Caco-2 (cell line): ENCODE measurements at regions not wholly inside any gene's neighbourhood (a gene's known extent, or its start where the extent isn't known, plus 50 kb on each side); places are given as distances from the start of the nearest gene placed in this dataset.
A peak's percentile ranks its signal among the peaks of the same experiment; 100 is the strongest.

Source experiments
- BruUV-seq: library from RNA; stranded (reverse); fragments of 400-500 nt; replicated peaks from 2 replicates; lab custom pipeline; 2021; lab: Mats Ljungman, UMichigan
- CTCF ChIA-PET: fragments of 300-600 bp; sonication (Branson Sonifier 250); formaldehyde crosslinking; loops from one replicate; lab custom pipeline; 2022; ENCODE audit warnings: antibody characterized with exemption; lab: Charles Lee
- POLR2A ChIA-PET: fragments of 300-600 bp; sonication (Branson Sonifier 250); formaldehyde crosslinking; loops from one replicate; lab custom pipeline; 2022; ENCODE audit warnings: antibody characterized with exemption; lab: Charles Lee
- DNase-seq, 2 experiments: peaks; one replicate each; pipeline versions ENCODE4 v3.0.0 to v3.0.0-alpha.2; 2020 to 2022
- H3K27me3 ChIP-seq: replicated peaks from 2 replicates; pipeline ENCODE4 v1.6.0; 2011; ENCODE audit warnings: low read length; ENCODE audit not compliant: control insufficient read depth, insufficient read depth
- H3K36me3 ChIP-seq: 2 replicates; pipeline ENCODE4 v1.5.1; 2011; ENCODE audit warnings: low read length; ENCODE audit not compliant: control insufficient read depth, insufficient read depth
- H3K4me1 ChIP-seq: fragments of 250-450 bp; sonication (Bioruptor Pico); 2 replicates; pipeline ENCODE4 v1.5.1; 2020; ENCODE audit warnings: mild to moderate bottlenecking
- H3K4me3 ChIP-seq: 2 replicates; pipeline ENCODE4 v1.5.1; 2011; ENCODE audit warnings: low read depth, mild to moderate bottlenecking, control low read depth, low read length
- H3K9me3 ChIP-seq: fragments of 250-450 bp; sonication (Bioruptor Pico); 2 replicates; pipeline ENCODE4 v1.5.1; 2020; ENCODE audit warnings: mild to moderate bottlenecking, moderate library complexity
- H3K27ac Mint-ChIP-seq: one replicate; pipeline ENCODE4 v1.8.0; 2022; ENCODE audit warnings: mixed read lengths; ENCODE audit not compliant: unreplicated experiment
- H3K27me3 Mint-ChIP-seq: one replicate; pipeline ENCODE4 v1.8.0; 2022; ENCODE audit warnings: mixed read lengths; ENCODE audit not compliant: insufficient read depth, unreplicated experiment
- H3K36me3 Mint-ChIP-seq: one replicate; pipeline ENCODE4 v1.8.0; 2022; ENCODE audit warnings: mild to moderate bottlenecking, mixed read lengths; ENCODE audit not compliant: insufficient read depth, unreplicated experiment
- H3K4me1 Mint-ChIP-seq: one replicate; pipeline ENCODE4 v1.8.0; 2022; ENCODE audit warnings: low read depth, mixed read lengths; ENCODE audit not compliant: unreplicated experiment
- H3K4me3 Mint-ChIP-seq: one replicate; pipeline ENCODE4 v1.8.0; 2022; ENCODE audit warnings: mild to moderate bottlenecking, moderate library complexity, mixed read lengths; ENCODE audit not compliant: unreplicated experiment
- H3K9me3 Mint-ChIP-seq: one replicate; pipeline ENCODE4 v1.8.0; 2022; ENCODE audit warnings: mixed read lengths; ENCODE audit not compliant: unreplicated experiment
- CTCF ChIP-seq, 2 experiments: fragments of 200-600 bp in 1 of 2; IDR thresholded peaks; 1 replicate in 1 of 2; 2 replicates in 1 of 2; pipeline versions ENCODE4 v1.5.1 to v1.8.0; 2011 to 2022; ENCODE audit warnings: antibody characterized with exemption in 1 of 2, control low read depth in 1 of 2, inconsistent platforms in 1 of 2, low read depth in 1 of 2, low read length in 1 of 2, mild to moderate bottlenecking in 1 of 2, moderate library complexity in 1 of 2; ENCODE audit not compliant: insufficient read depth in 1 of 2, severe bottlenecking in 1 of 2, unreplicated experiment in 1 of 2
- intact Hi-C: fragments of 100-400 bp; cut with micrococcal nuclease; formaldehyde crosslinking; loops from one replicate; pipeline ENCODE4 v1.10.0; 2022; ENCODE audit not compliant: unreplicated experiment

GRCh38 chr9:698276-698675 lies 143.2 kb upstream of the DMRT1 start:
- no TSS peak for BruUV-seq
- Histone ChIP-seq H3K27me3 (no peaks in the 10 kb centered on the region), H3K4me3 (no peak overlapping the region), H3K36me3 (no peaks in the 10 kb centered on the region), H3K4me1 (peaks cover 5% of the 10 kb centered on the region; the same call in 1 of the 2 replicates), H3K9me3 (no peaks in the 10 kb centered on the region)
- peaks cover 30% of the 10 kb centered on the region for H3K4me1 Mint-ChIP-seq
- ChIA-PET POLR2A (no interaction called here), CTCF (no interaction called here)
- H3K27ac Mint-ChIP-seq: no peak overlapping the region
- no peak overlapping the region for H3K4me3 Mint-ChIP-seq
- H3K9me3 Mint-ChIP-seq: no peaks in the 10 kb centered on the region
- TF ChIP-seq CTCF (IDR thresholded peaks at IDR 0.05; ENCODE audit: insufficient read depth in 1 of 2, low read depth in 1 of 2, low read length in 1 of 2, severe bottlenecking in 1 of 2, unreplicated experiment in 1 of 2): no peak
- H3K36me3 Mint-ChIP-seq: peaks cover 16% of the 10 kb centered on the region
- no peaks in the 10 kb centered on the region for H3K27me3 Mint-ChIP-seq
- DNase-seq: no peak
- intact Hi-C loops: no loop called here

- Mint-ChIP-seq H3K27me3 (no peaks in the 10 kb centered on the region), H3K27ac (peak overlapping the region; percentile 74), H3K36me3 (peaks cover 16% of the 10 kb centered on the region), H3K4me3 (no peak overlapping the region), H3K9me3 (no peaks in the 10 kb centered on the region), H3K4me1 (peaks cover 30% of the 10 kb centered on the region)
- intact Hi-C loops: no loop called here
- ChIA-PET POLR2A (no interaction called here), CTCF (no interaction called here)
- Histone ChIP-seq H3K4me1 (peaks cover 8% of the 10 kb centered on the region), H3K36me3 (no peaks in the 10 kb centered on the region), H3K4me3 (no peak overlapping the region), H3K9me3 (no peaks in the 10 kb centered on the region), H3K27me3 (no peaks in the 10 kb centered on the region)
- no peak for TF ChIP-seq CTCF (IDR thresholded peaks at IDR 0.05; ENCODE audit: insufficient read depth in 1 of 2, low read depth in 1 of 2, low read length in 1 of 2, severe bottlenecking in 1 of 2, unreplicated experiment in 1 of 2)
- BruUV-seq: no TSS peak
- DNase-seq: no peak
Observed at GRCh38 chr9:698954-699353, 142.5 kb upstream of the DMRT1 start.

DNA sequence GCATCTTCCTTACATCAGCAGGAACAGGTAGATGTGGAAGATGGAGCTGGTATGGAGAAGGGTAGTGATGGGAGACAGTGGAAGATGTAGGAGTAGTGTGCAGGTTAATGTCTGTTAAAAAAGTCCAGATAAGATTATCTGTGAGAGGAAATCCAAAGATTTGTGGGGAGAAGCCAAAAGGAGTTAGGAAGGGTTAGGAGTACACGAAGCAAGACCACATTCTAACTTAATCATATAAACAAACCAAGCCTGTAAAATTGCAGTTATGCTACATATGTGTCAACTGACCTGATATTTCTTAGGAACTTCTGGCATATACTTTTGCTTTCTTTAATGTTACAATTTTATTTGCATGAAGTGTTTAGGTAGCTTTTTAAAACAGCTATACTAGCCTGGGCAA lies 142.1 kb upstream of the DMRT1 start:
- H3K36me3 Mint-ChIP-seq: peaks cover 16% of the 10 kb centered on the region
- Histone ChIP-seq H3K4me1 (peaks cover 12% of the 10 kb centered on the region), H3K4me3 (no peak overlapping the region), H3K9me3 (no peaks in the 10 kb centered on the region), H3K36me3 (no peaks in the 10 kb centered on the region), H3K27me3 (no peaks in the 10 kb centered on the region)
- POLR2A ChIA-PET: no interaction called here
- no TSS peak for BruUV-seq
- no peak for DNase-seq
- CTCF ChIA-PET: no interaction called here
- TF ChIP-seq CTCF (IDR thresholded peaks at IDR 0.05; ENCODE audit: insufficient read depth in 1 of 2, low read depth in 1 of 2, low read length in 1 of 2, severe bottlenecking in 1 of 2, unreplicated experiment in 1 of 2): no peak
- H3K27ac Mint-ChIP-seq: peak overlapping the region; percentile 74
- H3K4me3 Mint-ChIP-seq: no peak overlapping the region
- H3K9me3 Mint-ChIP-seq: no peaks in the 10 kb centered on the region
- intact Hi-C loops: no loop called here
- peaks cover 30% of the 10 kb centered on the region for H3K4me1 Mint-ChIP-seq
- no peaks in the 10 kb centered on the region for H3K27me3 Mint-ChIP-seq
